ENCODE measurements at regions not wholly inside any gene's neighbourhood (a gene's known extent, or its start where the extent isn't known, plus 50 kb on each side); places are given as distances from the start of the nearest gene placed in this dataset.
"Not testable (repeated sequence)": the region's sequence is repeated elsewhere in the genome, so short reads cannot be mapped to it uniquely, and the experiment has no call there.

DNA sequence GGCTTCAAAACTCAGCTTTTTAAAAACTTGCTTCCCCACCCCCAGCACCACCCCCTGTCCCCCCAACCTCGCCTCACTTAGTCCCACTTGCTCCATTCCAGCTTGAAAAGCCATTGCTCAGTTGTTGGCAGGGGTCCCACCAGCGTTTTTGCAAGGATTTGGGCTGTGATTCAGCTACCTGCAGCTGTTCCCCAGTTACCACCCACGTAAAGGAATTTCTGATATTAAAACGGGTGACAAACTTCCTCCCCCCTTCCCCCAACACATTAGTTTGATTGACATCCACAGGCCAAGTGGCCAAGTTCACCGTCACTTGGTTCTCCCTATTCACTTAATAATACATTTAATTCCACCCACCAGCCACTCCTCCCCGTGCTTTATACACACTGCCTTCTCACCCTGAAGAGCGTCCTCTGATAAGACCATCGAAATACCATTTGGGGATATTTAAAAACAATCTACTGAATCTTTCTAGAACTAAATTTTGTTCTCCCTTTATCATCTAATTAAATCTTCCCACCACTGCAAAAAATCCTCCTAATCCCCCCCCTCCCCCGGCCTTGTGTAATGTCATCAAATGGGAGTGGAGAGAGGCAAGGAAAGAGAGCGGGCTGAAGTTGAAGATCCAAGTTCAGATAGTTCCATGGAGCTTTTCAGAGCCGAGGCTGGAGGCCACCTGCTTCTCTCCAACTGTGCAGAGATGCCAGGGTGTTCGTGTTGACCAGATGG lies 55.1 kb downstream of the SOX9 start:
- no peak for DNase-seq (ENCODE audit: low read depth, low spot score)
- H3K4me3 ChIP-seq (ENCODE audit: low read length): no peak overlapping the region

DNA sequence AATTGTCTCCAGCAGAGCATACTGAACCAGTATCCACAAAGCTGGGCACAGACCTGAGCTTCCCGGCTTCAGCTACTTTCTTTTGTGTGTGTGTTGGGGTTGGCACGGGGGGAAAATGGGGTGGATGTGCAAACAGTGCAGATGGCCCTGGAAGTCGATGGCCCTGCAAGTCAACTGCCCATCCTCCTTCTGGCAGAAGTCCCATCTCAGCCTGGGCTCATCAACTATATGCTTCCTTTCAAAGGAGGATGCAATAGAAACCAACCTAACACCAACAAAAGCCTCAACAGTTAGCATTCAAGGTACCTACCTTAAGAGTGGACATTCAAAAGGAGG lies 55.7 kb downstream of the SOX9 start:
- DNase-seq (ENCODE audit: low read depth, low spot score): no peak
- no peak overlapping the region for H3K4me3 ChIP-seq (ENCODE audit: low read length)

DNA sequence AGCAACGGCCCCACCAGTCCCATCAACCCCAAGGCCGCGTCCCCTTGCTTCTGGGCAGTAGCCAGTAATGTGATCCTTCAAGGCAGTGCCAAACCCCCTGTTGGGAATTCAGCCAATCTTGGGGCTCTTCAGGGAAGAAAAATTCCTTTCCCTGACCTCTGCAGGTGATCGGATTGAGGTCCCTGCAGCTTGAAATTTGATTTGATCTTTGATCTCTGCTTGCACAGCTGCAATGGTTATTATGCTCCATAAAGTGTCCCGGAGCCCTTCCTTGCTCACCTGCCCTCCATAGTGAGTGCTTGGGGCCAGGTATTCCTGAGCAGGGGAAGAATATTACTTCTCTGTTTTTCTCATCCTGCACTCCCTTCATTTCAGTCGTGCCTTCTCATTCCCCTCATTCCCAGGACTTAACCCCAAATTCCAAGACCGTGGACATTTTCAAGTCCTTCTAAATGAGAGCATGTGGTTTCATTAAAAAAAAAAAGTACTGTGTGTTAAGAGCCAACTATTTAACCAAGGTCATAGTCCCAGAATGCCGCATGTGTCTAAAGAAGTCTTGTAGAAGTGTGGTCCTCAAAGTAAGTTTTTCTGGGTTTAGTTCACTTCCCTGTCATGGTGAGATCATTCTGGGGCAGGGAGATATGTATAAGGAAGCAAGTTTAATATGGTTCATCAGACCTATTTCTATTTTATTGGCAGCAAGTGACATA lies 56.3 kb downstream of the SOX9 start:
- no peak for DNase-seq (ENCODE audit: low read depth, low spot score)
- no peak overlapping the region for H3K4me3 ChIP-seq (ENCODE audit: low read length)

DNA sequence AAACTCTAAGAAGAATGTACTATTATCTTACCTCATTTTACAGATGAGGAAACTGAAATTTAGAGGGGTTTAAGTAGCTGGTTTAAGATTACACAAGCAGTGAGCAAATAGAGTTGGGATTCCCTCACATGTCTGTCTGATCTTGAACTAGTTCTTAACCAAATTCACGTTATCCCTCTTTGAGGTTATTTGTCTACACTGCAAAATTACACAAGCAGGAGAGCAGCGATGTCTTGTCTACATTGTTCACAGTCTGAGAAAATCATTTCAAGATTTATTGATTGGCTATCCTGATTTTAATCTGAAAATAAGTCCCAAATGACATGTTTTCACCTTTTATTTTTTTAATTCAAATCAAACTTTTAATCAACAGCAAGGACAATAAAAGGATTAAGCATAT lies 56.9 kb downstream of the SOX9 start:
- DNase-seq (ENCODE audit: low read depth, low spot score): no peak
- H3K4me3 ChIP-seq (ENCODE audit: low read length): no peak overlapping the region

DNA sequence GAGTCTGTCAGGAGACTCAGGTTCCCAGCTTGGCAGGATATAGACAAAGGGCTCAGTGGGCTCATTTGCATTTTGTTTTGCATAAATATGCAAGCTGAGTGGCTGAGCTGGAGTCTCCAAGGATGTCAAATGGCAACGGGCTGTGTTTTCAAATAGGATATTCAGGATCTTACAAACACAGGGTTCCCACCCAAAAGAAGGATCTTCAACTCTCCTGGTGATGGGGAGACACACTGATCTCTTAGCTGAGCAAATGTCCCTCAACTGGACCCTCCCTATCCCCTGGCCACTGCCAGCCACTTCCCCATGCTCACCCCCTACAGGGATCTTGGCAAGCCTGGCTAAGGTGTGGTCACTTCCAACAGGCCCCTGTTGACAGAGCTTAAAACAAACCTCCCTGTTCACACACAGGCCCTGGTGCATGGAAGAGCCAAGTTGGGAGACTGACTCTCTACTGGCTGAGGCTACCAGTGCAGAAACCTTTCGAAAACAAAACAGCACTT lies 61.6 kb downstream of the SOX9 start:
- DNase-seq (ENCODE audit: low read depth, low spot score): no peak
- H3K4me3 ChIP-seq (ENCODE audit: low read length): no peak overlapping the region

DNA sequence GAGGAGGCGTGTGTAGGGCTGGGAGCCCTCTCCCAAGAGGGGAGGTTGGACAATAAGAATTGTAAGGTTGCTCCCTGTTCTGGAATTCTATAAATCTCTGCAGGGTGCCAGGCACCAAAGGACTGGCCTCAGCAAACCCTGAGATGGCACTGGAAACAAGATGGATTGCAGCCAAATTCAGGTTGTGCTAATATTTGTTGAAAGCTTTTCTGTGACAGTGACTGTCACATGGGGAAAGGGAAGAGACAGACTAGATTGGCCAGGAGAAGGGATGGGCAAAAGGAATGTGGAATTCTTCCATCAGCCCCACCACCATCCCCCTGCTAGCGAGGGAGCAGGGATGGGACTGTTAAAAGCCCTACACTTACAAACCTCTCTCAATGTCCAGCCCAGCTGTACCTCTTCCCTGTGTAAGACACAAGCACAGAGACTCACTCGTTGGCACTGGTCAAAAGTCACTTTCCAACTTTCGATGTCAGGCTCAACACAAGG lies 62.4 kb downstream of the SOX9 start:
- H3K4me3 ChIP-seq (ENCODE audit: low read length): no peak overlapping the region
- DNase-seq (ENCODE audit: low read depth, low spot score): no peak

DNA sequence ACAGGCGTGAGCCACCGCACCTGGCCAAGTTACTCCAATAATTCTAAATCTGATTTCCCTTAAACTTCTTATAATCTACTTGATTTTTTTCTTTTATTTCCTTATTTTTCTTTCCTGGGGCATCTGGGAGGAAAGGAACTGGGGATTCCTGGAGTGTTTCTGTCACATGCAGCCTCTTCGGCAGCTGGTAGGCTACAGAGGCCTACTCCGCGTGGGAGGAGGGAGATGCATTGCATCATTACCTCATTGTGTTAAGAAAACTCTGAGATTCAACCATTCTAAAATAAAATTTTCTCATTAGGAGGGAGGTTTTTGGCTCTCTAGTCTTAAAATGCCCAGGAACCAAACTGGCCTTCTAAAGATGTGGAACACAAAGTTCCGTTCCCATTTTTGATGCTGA lies 64.0 kb downstream of the SOX9 start:
- no peak for DNase-seq (ENCODE audit: low read depth, low spot score)
- H3K4me3 ChIP-seq (ENCODE audit: low read length): no peak overlapping the region

DNA sequence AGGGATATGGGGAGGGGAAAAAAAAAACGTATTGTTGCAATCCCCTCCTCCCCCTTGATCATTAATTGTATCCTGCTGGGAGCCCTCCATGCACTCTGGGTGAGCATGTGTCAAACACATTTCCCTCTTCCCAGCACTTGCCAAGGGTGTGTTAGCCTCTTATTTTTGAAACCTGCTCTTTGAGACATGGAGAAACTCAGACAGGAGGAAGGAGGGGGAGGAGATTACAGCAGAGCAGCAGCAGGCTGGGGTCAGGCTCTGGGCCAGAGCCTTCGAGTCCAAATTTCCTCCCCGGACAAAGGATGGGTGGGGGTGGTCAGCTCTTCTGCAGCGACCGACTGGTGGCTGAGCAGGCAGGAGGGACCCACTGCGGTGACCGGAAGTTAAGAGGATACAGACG lies 64.7 kb downstream of the SOX9 start:
- DNase-seq (ENCODE audit: low read depth, low spot score): no peak
- no peak overlapping the region for H3K4me3 ChIP-seq (ENCODE audit: low read length)

DNA sequence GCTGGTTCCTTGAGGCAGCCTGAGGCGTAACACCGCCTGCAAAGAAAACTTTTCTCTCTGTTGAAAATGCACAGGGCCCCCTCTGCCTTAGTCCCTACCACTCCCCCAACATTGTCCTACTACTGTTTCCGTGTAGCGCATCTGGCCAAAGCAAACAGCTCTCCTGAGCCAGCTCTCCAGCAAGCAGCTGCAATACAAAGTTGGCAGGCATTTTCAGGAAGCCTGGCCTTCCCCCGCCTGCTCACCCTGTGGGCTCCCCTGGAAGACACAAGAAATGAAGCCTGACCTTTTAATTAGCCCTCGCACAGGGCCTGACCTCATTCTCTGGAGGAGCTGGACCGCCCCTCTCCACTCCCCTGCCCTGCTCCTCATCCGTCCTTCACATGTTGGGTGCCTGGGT lies 66.7 kb downstream of the SOX9 start:
- DNase-seq (ENCODE audit: low read depth, low spot score): no peak
- no peak overlapping the region for H3K4me3 ChIP-seq (ENCODE audit: low read length)

DNA sequence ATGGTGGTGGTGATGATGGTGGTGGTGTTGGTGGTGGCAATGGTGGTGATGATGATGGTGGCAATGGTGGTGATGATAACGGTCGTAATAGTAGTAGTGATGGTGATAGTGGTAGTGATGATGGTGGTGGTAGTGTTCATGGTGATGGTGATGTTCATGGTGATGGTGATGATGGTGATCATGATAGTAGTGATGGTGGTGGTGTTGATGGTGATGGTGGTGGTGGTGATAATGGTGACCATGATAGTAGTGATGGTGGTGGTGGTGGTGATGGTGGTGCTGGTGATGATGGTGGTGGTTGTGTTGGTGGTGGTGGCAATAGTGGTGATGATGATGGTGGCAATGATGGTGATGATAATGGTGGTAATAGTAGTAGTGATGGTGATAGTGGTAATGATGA lies 68.0 kb downstream of the SOX9 start:
- DNase-seq (ENCODE audit: low read depth, low spot score): no peak
- no peak overlapping the region for H3K4me3 ChIP-seq (ENCODE audit: low read length)

DNA sequence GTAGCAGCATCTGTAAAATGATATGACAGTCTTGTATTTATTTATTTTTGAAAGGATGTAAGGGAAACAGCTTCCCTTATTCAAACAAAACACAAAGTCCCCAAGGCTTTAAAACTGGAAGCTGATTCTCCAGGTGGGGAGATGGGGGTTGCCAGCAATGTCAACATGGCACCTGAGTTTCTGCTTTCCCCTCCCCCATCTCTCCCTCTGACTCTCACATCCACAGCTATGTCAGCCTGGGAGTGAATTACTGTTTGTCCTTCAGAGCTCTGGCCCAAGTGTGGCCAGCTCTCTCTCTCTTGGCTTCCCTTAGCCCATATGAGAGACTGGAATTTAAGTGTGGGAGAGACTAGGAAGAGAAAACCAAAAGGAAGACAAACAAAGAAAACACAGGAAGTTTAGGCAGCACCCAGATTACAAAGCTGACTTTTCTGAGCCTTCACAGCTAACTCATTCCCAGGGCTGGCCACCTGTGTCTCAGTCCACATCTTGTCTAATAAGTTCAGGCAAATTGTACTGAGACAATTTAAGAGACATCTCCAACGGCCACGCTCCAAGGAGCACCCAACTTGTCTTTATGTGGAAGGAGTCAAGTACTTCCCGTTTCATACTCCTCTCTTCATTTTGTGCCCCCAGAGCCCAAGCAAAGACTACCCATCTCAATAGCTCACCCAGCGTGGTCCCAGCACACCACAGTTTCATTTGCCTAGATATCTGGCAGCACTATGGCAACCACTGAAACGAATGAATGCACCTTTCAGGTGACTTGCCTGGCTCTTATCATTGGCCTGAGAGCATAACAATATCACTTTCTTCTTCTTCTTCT lies 69.2 kb downstream of the SOX9 start:
- H3K4me3 ChIP-seq (ENCODE audit: low read length): no peak overlapping the region
- no peak for DNase-seq (ENCODE audit: low read depth, low spot score)

DNA sequence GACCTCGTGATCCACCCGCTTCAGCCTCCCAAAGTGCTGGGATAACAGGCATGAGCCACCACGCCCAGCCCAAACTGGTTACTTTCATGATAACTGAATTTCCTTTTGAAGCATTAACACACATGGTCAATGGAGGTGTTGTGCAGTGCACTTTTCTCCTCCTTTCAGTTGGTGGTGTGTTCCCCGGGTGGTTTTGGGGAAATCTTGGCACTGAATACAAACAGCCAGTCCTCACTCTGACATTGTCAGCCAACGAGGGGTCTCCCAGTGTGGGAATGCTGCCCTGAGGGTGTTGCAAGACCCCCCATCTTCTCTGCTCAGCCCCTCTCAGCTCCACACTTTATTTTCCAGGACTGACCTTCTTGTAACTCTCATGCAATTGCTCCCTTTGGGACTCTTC lies 70.5 kb downstream of the SOX9 start:
- DNase-seq (ENCODE audit: low read depth, low spot score): no peak
- H3K4me3 ChIP-seq (ENCODE audit: low read length): no peak overlapping the region

DNA sequence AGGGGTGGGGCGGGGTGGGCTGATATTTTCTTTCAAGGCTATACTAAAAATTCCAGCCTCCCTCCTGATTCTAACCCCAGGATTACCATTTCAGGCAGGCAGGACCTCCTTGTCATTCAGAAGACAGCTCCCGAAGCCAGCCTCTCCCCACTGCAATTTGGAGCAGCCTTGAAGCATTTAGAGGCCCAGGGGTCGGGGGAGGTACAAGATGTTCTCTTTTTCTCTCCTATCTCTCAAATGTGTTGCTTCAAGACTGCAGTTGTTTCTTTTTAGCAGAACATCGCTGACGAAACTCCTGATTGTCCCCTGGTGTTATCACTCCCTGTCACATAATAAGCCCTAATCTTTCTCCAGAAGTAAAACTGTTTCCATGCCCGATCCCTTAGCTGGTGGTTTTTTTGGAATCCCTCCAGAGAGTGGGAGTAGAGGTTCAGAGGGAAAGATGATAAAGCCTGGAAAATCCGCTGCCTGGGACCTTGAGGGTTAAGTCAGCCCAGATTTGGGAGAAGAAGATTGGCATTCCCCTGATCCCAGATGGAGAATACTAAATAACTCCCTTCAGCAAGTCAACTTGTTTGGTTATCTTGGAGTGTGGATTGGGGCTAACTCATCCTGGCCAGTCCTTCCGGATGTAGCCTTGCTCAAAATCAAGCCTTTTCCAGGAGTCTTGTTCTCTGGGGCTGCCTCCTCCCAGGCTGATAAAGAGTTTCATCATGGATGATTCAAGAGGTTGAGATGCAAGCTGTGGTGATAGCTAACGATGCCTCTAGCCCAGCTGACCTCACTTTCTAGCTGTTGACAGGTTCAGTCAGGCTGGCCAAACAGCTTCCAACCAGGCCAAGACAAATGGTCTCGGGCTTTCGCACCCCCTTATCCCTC lies 71.3 kb downstream of the SOX9 start:
- no peak overlapping the region for H3K4me3 ChIP-seq (ENCODE audit: low read length)
- DNase-seq (ENCODE audit: low read depth, low spot score): no peak

DNA sequence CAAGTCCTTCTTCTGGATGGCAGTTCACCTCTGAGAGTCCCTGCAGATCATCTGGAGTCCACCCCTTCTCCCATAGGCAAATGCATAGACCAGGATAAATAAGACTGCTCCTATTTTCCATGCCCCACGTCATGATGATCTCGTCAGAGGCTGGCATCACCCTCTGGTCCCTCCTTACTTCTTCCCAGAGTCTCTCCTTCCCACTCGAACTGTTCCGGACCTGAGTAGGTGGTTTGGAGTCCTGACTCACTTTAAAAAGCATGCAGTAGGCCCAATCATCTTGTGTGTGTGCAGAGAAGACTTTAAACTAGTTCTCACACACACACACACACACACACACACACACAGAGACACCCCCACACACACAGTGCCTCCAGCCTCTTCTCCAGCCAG lies 72.0 kb downstream of the SOX9 start:
- no peak overlapping the region for H3K4me3 ChIP-seq (ENCODE audit: low read length)
- no peak for DNase-seq (ENCODE audit: low read depth, low spot score)

DNA sequence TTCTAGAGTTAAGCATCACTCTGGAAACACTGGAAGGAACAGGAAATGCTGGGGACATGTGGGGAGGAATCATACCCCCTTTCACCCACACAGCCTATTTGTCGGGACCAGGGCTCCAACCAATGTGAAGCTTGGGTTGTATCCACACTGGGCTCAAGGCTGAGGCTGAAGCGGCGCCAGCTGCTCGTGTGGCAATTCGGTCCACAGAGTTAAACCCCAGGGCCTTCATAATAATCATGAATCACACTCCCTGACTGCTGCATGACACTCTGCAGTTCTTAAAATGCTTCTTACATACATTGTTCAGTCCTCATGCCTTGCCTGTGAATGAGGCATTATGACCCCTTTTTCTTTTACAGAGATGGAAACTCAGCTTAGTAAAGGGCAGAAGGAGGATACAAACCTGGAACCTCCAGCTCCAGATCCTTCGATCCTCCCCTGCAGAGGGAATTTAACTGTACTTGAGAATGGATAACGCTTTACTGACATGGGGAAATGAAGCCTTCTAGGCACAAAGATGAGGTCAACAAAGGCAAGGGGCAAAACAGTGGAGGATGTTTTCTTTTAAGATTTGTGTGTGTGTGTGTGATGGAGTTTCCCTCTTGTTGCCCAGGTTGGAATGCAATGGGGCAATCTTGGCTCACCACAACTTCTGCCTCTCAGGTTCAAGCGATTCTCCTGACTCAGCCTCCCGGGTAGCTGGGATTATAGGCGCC lies 72.7 kb downstream of the SOX9 start:
- no peak for DNase-seq (ENCODE audit: low read depth, low spot score)
- H3K4me3 ChIP-seq (ENCODE audit: low read length): no peak overlapping the region

DNA sequence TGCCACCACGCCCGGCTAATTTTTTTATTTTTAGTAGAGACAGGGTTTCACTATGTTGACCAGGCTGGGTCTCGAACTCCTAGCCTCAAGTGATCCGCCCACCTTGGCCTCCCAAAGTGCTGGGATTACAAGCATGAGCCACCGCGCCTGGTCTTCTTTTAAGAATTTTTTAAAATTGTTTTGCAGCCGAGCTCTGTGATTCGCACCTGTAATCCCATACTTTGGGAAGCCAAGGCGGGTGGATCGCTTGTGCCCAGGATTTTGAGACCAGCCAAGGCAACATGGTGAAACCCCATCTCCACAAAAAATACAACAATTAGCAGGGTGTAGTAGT lies 73.3 kb downstream of the SOX9 start:
- H3K4me3 ChIP-seq (ENCODE audit: low read length); DNase-seq (ENCODE audit: low read depth, low spot score): not testable (repeated sequence)

DNA sequence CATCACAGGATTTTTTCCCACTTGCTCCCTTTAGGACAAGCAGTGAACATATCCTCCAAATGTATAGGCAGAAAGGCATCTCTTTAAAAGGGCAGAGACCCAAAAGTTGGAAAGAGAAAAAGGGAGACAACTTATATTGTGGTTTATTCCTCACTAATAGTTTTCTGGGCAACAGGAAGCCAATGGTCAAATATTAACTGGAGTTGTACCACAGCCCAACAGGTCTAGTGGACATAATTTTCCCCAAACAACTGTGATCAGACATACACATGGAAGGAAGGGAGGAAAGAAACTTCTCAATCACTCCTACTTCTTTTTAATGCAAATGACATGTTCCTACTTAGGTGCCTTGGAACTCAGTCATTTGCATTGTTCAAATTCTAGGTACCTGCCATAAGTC lies 78.4 kb downstream of the SOX9 start:
- DNase-seq (ENCODE audit: low read depth, low spot score): no peak
- no peak overlapping the region for H3K4me3 ChIP-seq (ENCODE audit: low read length)

DNA sequence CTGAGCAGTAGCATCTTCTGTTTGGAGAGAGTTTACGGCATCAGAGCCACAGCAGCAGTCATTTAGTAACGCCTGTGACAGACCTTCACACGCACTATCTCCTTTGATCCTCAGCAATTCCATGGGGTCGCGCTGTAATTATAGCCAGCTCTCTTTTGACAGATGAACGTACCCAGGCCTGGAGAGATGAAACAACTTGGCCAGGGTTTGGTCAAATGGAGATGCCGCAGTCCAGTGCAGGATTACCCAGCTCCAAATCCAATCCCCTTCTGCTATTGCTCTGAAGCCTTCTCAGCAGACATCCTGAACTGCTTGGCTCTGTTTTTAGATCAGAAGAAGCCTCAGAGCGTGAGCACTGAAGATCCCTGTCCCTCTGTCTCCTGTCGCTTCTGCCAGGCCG lies 83.9 kb downstream of the SOX9 start:
- H3K4me3 ChIP-seq (ENCODE audit: low read length): no peak overlapping the region
- DNase-seq (ENCODE audit: low read depth, low spot score): no peak

DNA sequence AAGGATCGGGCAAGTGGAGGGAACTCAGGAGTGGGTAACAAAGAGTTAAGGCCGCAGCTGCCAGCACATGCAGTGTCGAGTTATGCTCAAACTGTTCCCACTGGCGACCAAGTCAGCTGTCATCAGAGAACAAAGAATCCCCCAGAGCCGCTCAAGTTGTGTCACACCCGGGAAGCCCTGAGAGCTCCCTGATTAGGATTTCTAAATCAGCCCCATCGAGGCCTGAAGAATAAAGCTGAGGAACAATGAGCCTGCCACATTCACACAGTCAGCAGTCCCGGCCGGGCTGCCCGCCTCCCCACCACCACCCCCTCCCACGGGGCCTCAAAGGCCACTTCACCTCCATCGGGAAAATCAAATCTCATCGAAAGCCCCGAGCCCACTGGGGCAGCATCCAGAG lies 84.5 kb downstream of the SOX9 start:
- no peak for DNase-seq (ENCODE audit: low read depth, low spot score)
- H3K4me3 ChIP-seq (ENCODE audit: low read length): no peak overlapping the region
